SU-DHL-6 (cell line): ENCODE measurements at regions not wholly inside any gene's neighbourhood (a gene's known extent, or its start where the extent isn't known, plus 50 kb on each side); places are given as distances from the start of the nearest gene placed in this dataset.

Experiments
- CTCF ChIP-seq: fragments of 200-600 bp; sonication (generic); IDR thresholded peaks from one replicate; pipeline ENCODE4 v1.5.1; 2017; ENCODE audit warnings: antibody characterized with exemption, mild to moderate bottlenecking, low read length, moderate library complexity; ENCODE audit not compliant: insufficient read depth, poor library complexity, severe bottlenecking
- EZH2phosphoT487 ChIP-seq: fragments of 200-600 bp; sonication (generic), shearing (Covaris generic); conservative IDR thresholded peaks from 2 replicates; pipeline ENCODE4 v1.6.1; 2018; ENCODE audit warnings: mild to moderate bottlenecking, antibody characterized with exemption, low read length, moderate library complexity, mixed read lengths

- TF ChIP-seq CTCF = no peak
- no peak for TF ChIP-seq EZH2phosphoT487
Measured at GRCh38 chr5:33340195-33340594, 100.6 kb upstream of the TARS1 start.
